Activated CD4-positive, alpha-beta T cell treated with anti-CD3 and anti-CD28 coated beads, Interleukin-2, amount 10 ng/mL, durations not matched to agents 24 days and 14 days (primary cell): ENCODE measurements at regions not wholly inside any gene's neighbourhood (a gene's known extent, or its start where the extent isn't known, plus 50 kb on each side); places are given as distances from the start of the nearest gene placed in this dataset.

Experiments used
- DNase-seq: peaks from one replicate; pipeline ENCODE4 v3.0.0; 2022
- H3K27ac Mint-ChIP-seq: one replicate; pipeline ENCODE4 v1.8.0; 2022; ENCODE audit warnings: mild to moderate bottlenecking, mixed read lengths
- H3K27me3 Mint-ChIP-seq: one replicate; pipeline ENCODE4 v1.8.0; 2022; ENCODE audit warnings: mixed read lengths
- H3K36me3 Mint-ChIP-seq: one replicate; pipeline ENCODE4 v1.8.0; 2022; ENCODE audit warnings: low read depth, mild to moderate bottlenecking, mixed read lengths
- H3K4me1 Mint-ChIP-seq: one replicate; pipeline ENCODE4 v1.8.0; 2021; ENCODE audit warnings: mixed read lengths
- H3K4me3 Mint-ChIP-seq: one replicate; pipeline ENCODE4 v1.8.0; 2022; ENCODE audit warnings: mild to moderate bottlenecking, moderate library complexity, mixed read lengths
- H3K9me3 Mint-ChIP-seq: one replicate; pipeline ENCODE4 v1.8.0; 2021; ENCODE audit warnings: mixed read lengths
- intact Hi-C: fragments of 100-400 bp; cut with micrococcal nuclease; formaldehyde crosslinking; loops from one replicate; pipeline ENCODE4 v1.15.1; 2023

DNA sequence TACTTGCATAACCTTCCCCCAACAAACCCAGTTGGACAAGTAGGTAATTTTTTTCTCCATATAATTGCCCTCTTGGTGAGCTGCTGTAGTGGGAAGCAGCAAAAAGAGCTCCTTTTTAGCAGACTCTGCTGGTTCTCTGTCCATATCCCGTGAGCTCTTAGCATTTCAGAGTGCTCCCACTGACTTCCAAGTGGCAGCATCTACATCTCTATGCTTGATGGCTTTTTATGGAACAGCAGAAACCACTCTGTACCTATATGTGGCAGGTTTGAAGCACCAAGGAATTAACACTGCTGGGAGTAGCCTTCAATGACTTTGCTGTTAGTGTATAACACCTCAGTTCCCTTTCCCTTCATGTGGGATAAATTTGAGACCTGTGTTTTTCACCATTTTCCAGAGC is 168.4 kb upstream of the NHS start:
- no peak for DNase-seq
- intact Hi-C loops = no loop called here
- no peaks in the 10 kb centered on the region for H3K4me1 Mint-ChIP-seq
- no peaks in the 10 kb centered on the region for H3K9me3 Mint-ChIP-seq
- H3K27me3 Mint-ChIP-seq = no peaks in the 10 kb centered on the region
- H3K36me3 Mint-ChIP-seq = no peaks in the 10 kb centered on the region
- no peak overlapping the region for H3K27ac Mint-ChIP-seq
- H3K4me3 Mint-ChIP-seq = no peak overlapping the region

DNA sequence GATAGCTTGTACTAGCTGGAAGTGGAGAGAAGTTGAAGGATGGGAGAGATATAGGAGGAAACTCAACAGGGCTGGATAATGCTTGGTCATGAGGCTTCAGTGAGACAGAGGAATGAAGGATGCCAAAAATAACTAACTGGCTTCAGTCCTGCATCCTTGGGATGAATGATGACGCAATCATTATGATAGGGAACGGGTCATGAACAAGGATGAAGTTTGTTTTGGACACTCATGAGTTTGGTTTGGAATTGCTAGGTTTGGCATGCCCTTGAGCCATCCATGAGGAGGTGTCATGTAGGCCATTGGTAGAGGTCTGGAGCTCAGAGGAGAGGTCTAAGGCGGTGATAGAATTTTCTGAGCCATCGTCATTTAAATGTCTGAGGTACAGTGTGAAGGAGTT is 160.0 kb upstream of the NHS start:
- Mint-ChIP-seq H3K9me3 (no peaks in the 10 kb centered on the region), H3K36me3 (no peaks in the 10 kb centered on the region), H3K27me3 (no peaks in the 10 kb centered on the region), H3K27ac (no peak overlapping the region), H3K4me1 (no peaks in the 10 kb centered on the region), H3K4me3 (no peak overlapping the region)
- DNase-seq = no peak
- intact Hi-C loops = no loop called here

DNA sequence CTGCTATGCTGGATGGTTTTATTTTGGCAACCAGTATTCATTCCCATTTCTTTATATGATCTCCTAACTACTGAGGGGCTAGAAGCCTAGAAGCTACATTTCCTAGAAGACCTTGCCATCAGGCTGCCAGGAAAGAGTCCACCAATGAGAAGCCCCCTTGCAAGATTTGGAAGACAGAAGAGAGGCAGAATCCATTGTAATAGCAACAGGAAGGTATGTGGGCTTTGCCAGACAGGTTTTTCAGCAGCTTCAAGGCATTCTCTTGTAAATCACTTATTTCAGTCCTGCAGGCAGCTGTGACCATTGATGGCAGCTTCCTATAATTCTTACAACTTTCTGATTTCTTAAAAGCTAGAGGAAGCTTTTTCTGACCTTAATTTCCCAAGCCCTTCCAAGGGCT is 148.3 kb upstream of the NHS start:
- no peak for DNase-seq
- Mint-ChIP-seq H3K9me3 (no peaks in the 10 kb centered on the region), H3K36me3 (no peaks in the 10 kb centered on the region), H3K4me1 (no peaks in the 10 kb centered on the region), H3K27ac (no peak overlapping the region), H3K27me3 (no peaks in the 10 kb centered on the region), H3K4me3 (no peak overlapping the region)
- intact Hi-C loops = no loop called here

DNA sequence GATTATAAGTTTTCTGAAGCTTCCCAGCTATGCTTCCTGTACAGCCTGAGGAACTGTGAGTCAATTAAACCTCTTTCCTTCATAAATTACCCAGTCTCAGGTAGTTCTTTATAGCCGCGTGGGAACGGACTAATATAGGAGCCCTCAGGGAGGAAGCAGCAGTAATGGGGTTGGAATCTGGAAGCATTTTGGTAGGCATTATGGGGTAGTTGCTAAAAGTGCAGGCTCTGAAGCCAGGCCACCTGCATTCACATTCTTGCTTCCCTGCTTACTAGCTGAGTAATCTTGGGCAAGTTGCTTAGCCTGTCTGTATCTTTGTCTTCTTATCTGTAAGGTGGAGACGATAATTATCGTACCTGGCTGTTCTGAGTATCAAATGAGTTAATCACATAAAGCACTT is 137.9 kb upstream of the NHS start:
- no peak overlapping the region for H3K4me3 Mint-ChIP-seq
- intact Hi-C loops = no loop called here
- DNase-seq = no peak

DNA sequence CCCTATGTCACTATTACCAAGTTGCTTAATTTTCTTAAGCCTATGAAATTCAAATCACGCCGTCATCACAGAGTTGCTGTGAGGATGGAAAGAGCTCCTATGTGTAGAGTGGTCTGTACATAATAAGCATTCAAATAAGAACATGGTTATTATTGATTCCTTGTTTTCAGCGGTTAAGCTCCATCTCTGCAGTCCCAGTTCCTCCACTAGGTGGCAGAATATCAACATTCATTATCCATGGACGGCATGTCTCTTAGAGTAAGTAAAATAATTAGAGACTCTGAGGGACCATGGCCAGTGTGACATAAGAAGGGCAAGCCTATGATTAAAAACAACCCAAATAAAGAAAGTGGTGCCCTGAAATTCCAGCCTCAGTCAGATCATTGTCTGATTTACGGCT is 132.5 kb upstream of the NHS start:
- no peaks in the 10 kb centered on the region for H3K27me3 Mint-ChIP-seq
- H3K4me3 Mint-ChIP-seq = no peak overlapping the region
- no peak overlapping the region for H3K27ac Mint-ChIP-seq
- no peaks in the 10 kb centered on the region for H3K4me1 Mint-ChIP-seq
- no peaks in the 10 kb centered on the region for H3K36me3 Mint-ChIP-seq
- no peaks in the 10 kb centered on the region for H3K9me3 Mint-ChIP-seq
- peak; percentile 67 for DNase-seq
- intact Hi-C loops = loop anchor here (1.0 kb wide), 1 partner anchor 349 kb away; no protein-coding TSS in a partner anchor

More for the DNA sequence above, 137.9 kb upstream of the NHS start:
- H3K36me3 Mint-ChIP-seq = no peaks in the 10 kb centered on the region
- no peaks in the 10 kb centered on the region for H3K4me1 Mint-ChIP-seq
- H3K27ac Mint-ChIP-seq = no peak overlapping the region
- no peaks in the 10 kb centered on the region for H3K27me3 Mint-ChIP-seq
- H3K9me3 Mint-ChIP-seq = no peaks in the 10 kb centered on the region

DNA sequence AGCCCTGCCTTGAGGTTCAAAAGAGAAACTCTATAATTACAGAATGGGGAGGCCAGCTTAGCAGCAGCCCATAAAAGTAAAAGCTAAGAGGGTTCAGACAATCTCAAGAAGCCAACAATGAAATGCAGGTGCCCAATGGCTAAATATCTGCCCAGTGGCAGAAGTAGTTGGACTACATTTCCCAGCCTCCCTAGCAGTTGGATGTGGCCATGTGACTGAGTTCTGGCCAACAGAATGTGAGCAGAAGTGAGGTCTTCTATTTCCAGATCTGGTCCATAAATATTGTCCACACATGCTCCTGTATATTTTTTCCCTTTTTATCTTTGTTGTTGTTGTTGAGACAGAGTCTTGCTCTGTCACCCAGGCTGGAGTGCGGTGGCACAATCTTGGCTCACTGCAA is 127.9 kb upstream of the NHS start:
- no peaks in the 10 kb centered on the region for H3K27me3 Mint-ChIP-seq
- intact Hi-C loops = no loop called here
- DNase-seq = no peak
- no peak overlapping the region for H3K27ac Mint-ChIP-seq
- no peak overlapping the region for H3K4me3 Mint-ChIP-seq
- H3K9me3 Mint-ChIP-seq = no peaks in the 10 kb centered on the region
- no peaks in the 10 kb centered on the region for H3K36me3 Mint-ChIP-seq
- no peaks in the 10 kb centered on the region for H3K4me1 Mint-ChIP-seq

DNA sequence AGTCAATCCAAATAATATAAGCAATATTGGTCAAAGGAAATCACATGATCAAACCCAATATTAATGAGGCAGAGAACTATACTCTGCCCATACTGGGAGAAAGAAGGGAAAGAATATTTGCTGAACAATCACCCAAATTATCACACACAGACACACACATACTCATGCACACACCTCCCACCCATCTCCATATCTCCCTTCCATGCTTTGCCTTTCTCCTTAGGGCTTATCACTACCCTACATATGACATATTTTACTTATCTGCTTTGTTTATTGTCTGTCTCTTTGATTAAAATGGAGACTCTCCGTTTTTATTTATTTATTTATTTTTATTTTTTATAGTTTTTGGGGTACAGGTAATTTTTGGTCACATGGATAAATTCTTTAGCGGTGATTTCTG is 112.9 kb upstream of the NHS start:
- H3K27me3 Mint-ChIP-seq = no peaks in the 10 kb centered on the region
- no peaks in the 10 kb centered on the region for H3K4me1 Mint-ChIP-seq
- H3K4me3 Mint-ChIP-seq = no peak overlapping the region
- H3K27ac Mint-ChIP-seq = no peak overlapping the region
- DNase-seq = no peak
- intact Hi-C loops = no loop called here
- H3K9me3 Mint-ChIP-seq = no peaks in the 10 kb centered on the region
- H3K36me3 Mint-ChIP-seq = no peaks in the 10 kb centered on the region

DNA sequence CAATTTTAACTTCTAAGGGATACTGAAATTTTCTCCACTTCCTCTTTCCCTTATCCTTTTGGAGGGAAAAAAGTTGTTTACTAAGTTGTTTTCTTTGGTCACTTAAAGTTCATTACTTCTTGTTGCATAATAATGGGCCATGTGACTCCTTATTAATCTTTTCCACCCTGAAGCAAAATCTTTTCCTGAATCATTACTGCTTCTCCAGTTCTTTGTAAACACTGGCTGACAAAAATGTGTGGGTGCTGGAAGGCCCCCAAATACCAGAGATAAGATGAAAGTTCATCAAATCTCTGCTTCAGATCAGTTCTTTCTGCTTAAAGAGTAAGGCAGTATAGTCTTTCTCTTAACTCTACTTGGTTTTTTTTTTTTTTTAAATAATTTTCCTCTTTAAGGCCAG is 108.9 kb upstream of the NHS start:
- H3K9me3 Mint-ChIP-seq = no peaks in the 10 kb centered on the region
- H3K4me1 Mint-ChIP-seq = no peaks in the 10 kb centered on the region
- H3K27ac Mint-ChIP-seq = no peak overlapping the region
- no peak overlapping the region for H3K4me3 Mint-ChIP-seq
- no peaks in the 10 kb centered on the region for H3K27me3 Mint-ChIP-seq
- no peaks in the 10 kb centered on the region for H3K36me3 Mint-ChIP-seq
- no peak for DNase-seq
- intact Hi-C loops = no loop called here

DNA sequence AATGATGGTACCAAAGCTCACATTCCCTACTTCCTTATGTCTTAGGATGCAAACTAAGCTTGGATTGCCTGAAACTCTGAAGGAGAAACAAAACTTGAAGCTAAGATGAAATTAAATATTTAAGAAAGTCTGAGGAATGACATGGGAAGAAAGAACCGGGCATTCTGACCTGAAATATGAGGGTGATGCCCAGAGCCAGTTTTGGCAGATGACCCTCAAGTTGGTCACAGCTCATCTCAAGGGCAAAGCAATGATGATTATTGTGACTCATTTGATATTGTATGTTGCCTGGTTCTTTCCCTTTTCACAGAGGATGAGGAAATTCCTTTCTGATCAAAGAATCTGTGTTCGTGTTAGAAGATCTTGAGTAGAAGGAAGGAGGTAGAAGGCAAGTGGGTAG is 96.0 kb upstream of the NHS start:
- Mint-ChIP-seq H3K27ac (no peak overlapping the region), H3K9me3 (no peaks in the 10 kb centered on the region), H3K36me3 (no peaks in the 10 kb centered on the region), H3K4me3 (no peak overlapping the region), H3K27me3 (no peaks in the 10 kb centered on the region), H3K4me1 (no peaks in the 10 kb centered on the region)
- no peak for DNase-seq
- intact Hi-C loops = no loop called here

DNA sequence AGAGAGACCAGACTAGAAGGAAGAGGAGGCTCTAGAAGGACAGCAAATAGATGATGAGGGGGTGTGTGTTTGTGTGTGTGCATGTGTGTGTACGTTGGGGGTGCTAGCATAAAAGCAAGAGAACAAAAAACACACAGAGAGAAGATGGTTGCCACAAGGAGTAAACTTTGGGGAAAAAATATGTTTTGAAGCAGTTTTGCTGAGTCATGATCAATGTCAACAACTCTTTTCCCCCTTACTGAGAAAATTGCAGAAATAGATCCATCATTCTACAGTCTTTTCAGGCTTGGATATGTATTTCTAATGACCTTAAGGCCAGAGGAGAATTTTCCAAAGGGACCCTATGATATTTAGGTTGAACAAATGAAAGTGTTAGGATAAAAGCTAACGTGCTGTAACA is 89.0 kb upstream of the NHS start:
- no peaks in the 10 kb centered on the region for H3K27me3 Mint-ChIP-seq
- intact Hi-C loops = no loop called here

DNA sequence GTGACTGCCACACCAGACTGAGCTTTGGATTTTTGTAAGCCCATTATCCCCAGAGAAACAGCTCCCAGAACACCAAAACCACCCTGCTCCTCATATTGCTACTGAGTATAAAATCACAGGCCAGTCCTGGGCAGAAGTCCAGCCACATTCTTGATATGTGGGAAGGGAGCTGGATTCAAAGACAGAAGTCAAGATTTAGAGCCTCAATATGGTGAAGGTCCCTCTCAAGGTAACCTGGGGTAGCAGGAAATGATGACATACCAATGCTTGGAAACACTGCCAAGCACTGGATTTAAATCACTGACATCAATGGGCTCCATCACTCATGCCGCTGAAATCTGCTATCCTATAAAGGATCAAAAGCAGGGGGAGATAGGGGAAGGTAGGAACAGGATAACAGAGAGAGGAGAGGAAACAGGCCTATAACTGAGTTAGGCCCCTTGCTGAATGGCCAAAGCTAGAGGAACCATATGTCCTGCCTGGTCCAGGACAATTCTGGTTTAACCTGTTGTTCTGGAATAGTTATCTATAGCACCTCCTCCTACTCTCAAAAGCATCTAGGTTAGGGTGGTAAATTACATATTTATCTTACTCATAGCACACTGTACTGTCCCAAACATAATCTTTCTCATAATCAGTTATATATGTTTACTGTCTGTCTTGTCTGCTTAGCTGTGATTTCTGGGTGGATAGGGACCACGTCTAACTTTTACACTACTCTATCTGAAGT is 83.7 kb upstream of the NHS start:
- intact Hi-C loops = no loop called here
- Mint-ChIP-seq H3K4me3 (no peak overlapping the region), H3K9me3 (no peaks in the 10 kb centered on the region), H3K27ac (no peak overlapping the region), H3K4me1 (no peaks in the 10 kb centered on the region), H3K36me3 (no peaks in the 10 kb centered on the region), H3K27me3 (no peaks in the 10 kb centered on the region)
- no peak for DNase-seq

More for the DNA sequence above, 89.0 kb upstream of the NHS start:
- H3K4me1 Mint-ChIP-seq = no peaks in the 10 kb centered on the region
- H3K9me3 Mint-ChIP-seq = no peaks in the 10 kb centered on the region
- no peaks in the 10 kb centered on the region for H3K36me3 Mint-ChIP-seq
- no peak for DNase-seq
- H3K4me3 Mint-ChIP-seq = no peak overlapping the region
- no peak overlapping the region for H3K27ac Mint-ChIP-seq

DNA sequence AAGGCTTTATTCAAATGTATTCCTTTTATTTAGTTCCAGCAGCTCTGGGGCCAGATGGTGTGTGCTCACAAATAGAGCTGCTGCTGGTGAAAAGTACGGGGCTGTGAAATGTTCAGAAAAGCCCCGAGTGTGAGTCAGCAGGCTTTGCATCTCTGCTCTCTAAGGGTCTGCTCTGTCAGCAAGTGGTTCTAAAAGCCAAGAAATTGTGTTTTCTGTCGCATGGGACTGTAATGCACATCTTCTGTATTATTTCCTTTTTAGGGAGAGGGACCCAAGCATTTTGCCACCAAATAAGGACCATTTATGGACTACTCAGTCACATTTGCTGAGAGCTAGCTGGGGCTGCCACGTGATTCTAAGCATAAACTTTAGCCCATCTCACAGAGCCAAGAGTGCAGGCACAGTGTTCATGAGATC is 82.9 kb upstream of the NHS start:
- DNase-seq = no peak
- no peaks in the 10 kb centered on the region for H3K9me3 Mint-ChIP-seq
- no peak overlapping the region for H3K27ac Mint-ChIP-seq
- H3K4me3 Mint-ChIP-seq = no peak overlapping the region
- intact Hi-C loops = no loop called here
- no peaks in the 10 kb centered on the region for H3K4me1 Mint-ChIP-seq
- no peaks in the 10 kb centered on the region for H3K27me3 Mint-ChIP-seq
- no peaks in the 10 kb centered on the region for H3K36me3 Mint-ChIP-seq

DNA sequence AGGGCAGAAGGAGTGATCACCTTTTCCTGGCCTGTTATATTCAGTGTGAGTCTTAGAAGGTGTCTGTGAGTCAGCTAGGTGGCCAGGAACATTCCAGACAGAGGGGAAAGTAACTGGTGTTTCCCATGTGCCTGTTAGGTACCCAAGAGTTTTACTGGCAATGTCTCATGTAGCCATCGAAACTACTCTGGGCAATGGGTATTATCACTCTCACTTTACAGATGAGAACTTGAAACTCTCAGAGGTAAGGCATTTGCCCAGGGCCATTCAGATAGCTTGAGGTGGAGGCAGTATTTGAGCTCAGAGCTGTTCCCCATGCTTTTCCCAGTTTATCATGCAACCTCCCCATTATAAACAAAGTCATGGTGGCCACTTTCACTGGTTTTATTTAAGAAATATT is 80.4 kb upstream of the NHS start:
- Mint-ChIP-seq H3K4me3 (no peak overlapping the region), H3K27ac (no peak overlapping the region)
- intact Hi-C loops = no loop called here

DNA sequence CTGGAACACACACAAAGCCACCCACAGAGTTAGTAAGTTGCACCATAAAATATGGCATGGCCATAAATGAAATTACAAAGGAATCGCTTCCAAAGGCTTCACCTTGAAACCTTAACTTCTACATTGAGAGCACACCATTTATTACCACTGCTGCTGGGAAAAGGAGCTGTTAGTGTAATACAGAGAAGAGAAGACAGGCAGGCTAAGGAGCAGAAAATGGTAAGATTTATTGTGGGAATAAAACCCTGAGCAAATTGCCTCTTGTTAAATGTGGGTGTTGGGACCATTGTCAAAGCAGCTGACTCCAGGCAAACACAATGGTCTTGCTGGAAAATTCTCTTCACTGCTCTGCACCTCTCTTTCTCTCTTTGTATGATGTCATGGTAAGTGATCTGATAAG is 79.2 kb upstream of the NHS start:
- no peak overlapping the region for H3K4me3 Mint-ChIP-seq
- H3K27me3 Mint-ChIP-seq = no peaks in the 10 kb centered on the region
- H3K36me3 Mint-ChIP-seq = no peaks in the 10 kb centered on the region
- H3K9me3 Mint-ChIP-seq = no peaks in the 10 kb centered on the region
- H3K4me1 Mint-ChIP-seq = no peaks in the 10 kb centered on the region
- intact Hi-C loops = no loop called here
- no peak overlapping the region for H3K27ac Mint-ChIP-seq
- no peak for DNase-seq

More for the DNA sequence above, 80.4 kb upstream of the NHS start:
- Mint-ChIP-seq H3K27me3 (no peaks in the 10 kb centered on the region), H3K4me1 (no peaks in the 10 kb centered on the region), H3K9me3 (no peaks in the 10 kb centered on the region), H3K36me3 (no peaks in the 10 kb centered on the region)
- DNase-seq = no peak

DNA sequence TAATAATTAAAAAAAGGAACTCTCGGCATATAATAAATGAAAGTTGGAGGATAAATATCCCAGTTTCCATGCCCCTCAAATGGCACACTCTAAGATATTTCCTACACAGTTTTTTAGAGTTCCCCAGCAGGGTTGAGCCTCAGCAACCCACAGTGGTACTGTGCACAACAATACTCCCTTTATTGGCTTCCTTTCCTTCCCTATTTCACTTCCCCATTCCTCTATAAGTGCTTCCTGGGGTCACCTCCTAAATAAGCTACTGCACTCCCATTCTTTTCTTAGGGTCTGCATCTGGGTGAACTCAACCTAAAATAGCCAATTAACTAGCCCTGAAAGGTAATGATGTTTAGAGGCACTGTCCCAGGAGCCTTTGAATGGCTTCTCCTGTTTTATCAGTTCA is 76.4 kb upstream of the NHS start:
- Mint-ChIP-seq H3K36me3 (no peaks in the 10 kb centered on the region), H3K27me3 (no peaks in the 10 kb centered on the region), H3K4me3 (no peak overlapping the region), H3K4me1 (no peaks in the 10 kb centered on the region), H3K9me3 (no peaks in the 10 kb centered on the region), H3K27ac (no peak overlapping the region)
- no peak for DNase-seq
- intact Hi-C loops = no loop called here
